Esophagus (tissue), 2 donors: ENCODE measurements at regions not wholly inside any gene's neighbourhood (a gene's known extent, or its start where the extent isn't known, plus 50 kb on each side); places are given as distances from the start of the nearest gene placed in this dataset.

ENCODE experiments used
- H3K27ac ChIP-seq, 2 donors: one replicate each; pipeline ENCODE4 v1.5.1; 2013; ENCODE audit warnings: low read depth in 2 of 2, mild to moderate bottlenecking in 2 of 2, inconsistent platforms in 1 of 2, low read length in 1 of 2, moderate library complexity in 1 of 2
- H3K27me3 ChIP-seq, 2 donors: one replicate each; pipeline ENCODE4 v1.6.1; 2013; ENCODE audit warnings: low read length in 2 of 2, control low read depth in 1 of 2, mild to moderate bottlenecking in 1 of 2; ENCODE audit not compliant: insufficient read depth in 2 of 2, control insufficient read depth in 1 of 2
- H3K36me3 ChIP-seq, 2 donors: one replicate each; pipeline ENCODE4 v1.6.1; 2013; ENCODE audit warnings: low read length in 1 of 2; ENCODE audit not compliant: control insufficient read depth in 2 of 2, insufficient read depth in 2 of 2
- H3K4me1 ChIP-seq, 2 donors: one replicate each; pipeline ENCODE4 v1.6.1; 2013; ENCODE audit warnings: low read length in 1 of 2; ENCODE audit not compliant: control insufficient read depth in 2 of 2, insufficient read depth in 2 of 2
- H3K4me3 ChIP-seq, 2 donors: one replicate each; pipeline ENCODE4 v1.5.1; 2013; ENCODE audit warnings: low read length in 2 of 2, mild to moderate bottlenecking in 2 of 2, low read depth in 1 of 2, moderate library complexity in 1 of 2
- H3K9me3 ChIP-seq, 2 donors: one replicate each; pipeline ENCODE4 v1.6.1; 2013; ENCODE audit warnings: mild to moderate bottlenecking in 2 of 2, low read depth in 1 of 2, low read length in 1 of 2, moderate library complexity in 1 of 2; ENCODE audit not compliant: control insufficient read depth in 2 of 2, insufficient read depth in 1 of 2
- WGBS, 2 donors: extraction: QIAGEN DNeasy Blood & Tissue Kit; methylation state at CpG; one replicate each; pipeline ENCODE4 v1.1.7; 2013; 5-methylcytosine and 5-hydroxymethylcytosine counted together
- donor health status: healthy with polysubstance abuse.
- donor health status: Bipolar disorder and iron deficiency.

DNA sequence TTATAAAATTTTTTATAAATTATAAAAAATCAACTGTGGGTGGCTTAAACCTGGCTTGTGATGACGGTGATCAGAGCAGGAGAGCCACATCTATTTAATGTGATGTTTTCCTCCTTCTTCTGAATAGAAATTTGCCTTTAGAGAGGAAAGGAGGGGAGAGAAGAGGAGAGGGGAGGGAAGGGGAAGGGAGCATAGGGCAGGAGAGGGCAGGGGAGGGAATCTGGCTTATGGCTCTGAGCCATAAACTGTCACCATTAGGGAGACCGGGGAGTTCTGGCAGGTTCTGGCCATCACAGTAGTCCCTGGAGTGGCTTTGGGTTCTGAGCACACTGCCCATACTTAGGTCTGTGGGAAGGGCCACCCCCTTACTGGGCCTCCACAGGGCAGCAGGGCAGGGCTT is 167.8 kb downstream of the ENGASE start:
- Histone ChIP-seq H3K9me3 (peaks cover 0 to 6% of the 10 kb centered on the region in 2 donors), H3K27ac (no peak overlapping the region), H3K4me3 (no peak overlapping the region), H3K27me3 (no peaks in the 10 kb centered on the region), H3K36me3 (no peaks in the 10 kb centered on the region), H3K4me1 (no peaks in the 10 kb centered on the region)
- 63 to 66% methylated on average over 2 of the region's 2 CpGs for WGBS, 2 donors

GRCh38 chr17:79241616-79242015 is 167.0 kb downstream of the ENGASE start:
- Histone ChIP-seq H3K4me3 (no peak overlapping the region), H3K36me3 (no peaks in the 10 kb centered on the region), H3K27ac (no peak overlapping the region), H3K27me3 (no peaks in the 10 kb centered on the region), H3K9me3 (peaks cover 0 to 6% of the 10 kb centered on the region in 2 donors), H3K4me1 (no peaks in the 10 kb centered on the region)
- 82 to 90% methylated on average over 5 of the region's 5 CpGs for WGBS, 2 donors

DNA sequence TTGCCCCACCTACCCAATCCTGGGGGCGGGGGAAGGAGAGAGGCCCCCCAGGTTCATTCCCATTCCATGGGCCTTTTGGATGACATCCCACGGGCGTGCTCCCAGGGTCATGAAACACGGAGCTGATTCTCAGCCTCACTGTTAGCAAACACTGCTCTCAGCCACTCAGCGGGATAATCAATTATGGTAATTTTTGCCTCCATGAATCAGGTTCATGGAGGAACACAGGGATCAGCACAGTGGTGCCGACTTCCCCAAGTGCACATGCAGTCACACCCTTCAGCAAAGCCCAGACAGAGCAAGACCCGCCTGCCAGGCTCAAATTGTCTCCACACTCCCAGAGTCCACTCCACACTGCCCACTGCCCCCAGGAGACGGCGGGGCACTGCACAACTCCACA is 164.6 kb downstream of the ENGASE start:
- Histone ChIP-seq H3K9me3 (peaks cover 0 to 6% of the 10 kb centered on the region in 2 donors), H3K36me3 (no peaks in the 10 kb centered on the region), H3K4me1 (no peaks in the 10 kb centered on the region), H3K4me3 (no peak overlapping the region), H3K27me3 (no peaks in the 10 kb centered on the region), H3K27ac (no peak overlapping the region)
- 65 to 70% methylated on average over 9 of the region's 9 CpGs for WGBS, 2 donors

DNA sequence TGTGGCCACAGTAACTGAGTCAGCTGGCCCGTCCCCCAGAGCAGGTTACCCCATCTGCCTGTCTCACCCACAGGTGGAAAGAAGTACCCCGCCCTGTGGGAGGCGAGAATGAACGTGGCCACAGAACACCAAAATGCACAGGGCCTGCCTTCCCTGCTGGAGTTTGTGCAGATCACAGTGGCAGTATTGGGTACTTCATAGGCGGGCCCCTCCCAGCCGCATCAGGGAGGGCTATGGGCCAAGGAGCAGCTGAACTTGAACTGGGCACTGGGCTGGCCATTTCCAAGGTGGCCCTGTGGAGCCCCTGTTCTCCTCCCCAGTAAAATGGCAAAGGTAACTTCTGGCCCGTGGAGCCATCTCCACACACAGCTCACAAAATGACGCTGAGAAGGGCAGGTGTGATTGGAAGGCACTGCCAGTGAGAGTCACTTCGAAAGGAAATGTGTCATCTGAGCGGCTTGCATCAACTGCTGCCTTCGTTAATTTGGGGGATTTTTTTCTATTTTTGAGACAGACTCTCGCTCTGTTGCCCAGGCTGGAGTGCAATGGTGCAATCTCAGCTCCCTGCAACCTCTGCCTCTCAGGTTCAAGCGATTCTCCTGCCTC is 162.9 kb downstream of the ENGASE start:
- H3K27me3 ChIP-seq = no peaks in the 10 kb centered on the region
- peaks cover 0 to 5% of the 10 kb centered on the region in 2 donors for H3K9me3 ChIP-seq
- H3K4me3 ChIP-seq = no peak overlapping the region
- no peaks in the 10 kb centered on the region for H3K4me1 ChIP-seq
- no peak overlapping the region for H3K27ac ChIP-seq
- WGBS, 2 donors = 79 to 84% methylated on average over 13 of the region's 13 CpGs
- no peaks in the 10 kb centered on the region for H3K36me3 ChIP-seq

DNA sequence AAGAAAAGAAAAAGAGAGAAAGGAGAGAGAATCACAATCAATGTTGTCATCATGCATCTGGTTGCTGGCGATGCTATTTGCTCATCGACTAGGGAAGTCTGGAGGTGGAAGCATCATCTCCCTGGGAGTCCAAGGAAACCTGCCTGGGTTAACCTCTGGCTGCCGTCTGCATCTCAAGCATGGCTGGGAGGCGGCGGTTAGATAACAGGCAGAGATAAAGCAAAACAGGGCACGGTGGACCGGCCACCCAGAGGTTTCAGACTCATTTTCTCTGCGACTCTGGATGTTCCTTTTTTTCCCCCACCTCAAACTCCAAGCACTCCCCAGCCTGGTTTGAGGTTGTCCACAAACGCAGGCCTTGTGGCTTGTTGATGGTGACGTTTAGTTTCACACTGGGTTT is 161.2 kb downstream of the ENGASE start:
- no peaks in the 10 kb centered on the region for H3K9me3 ChIP-seq
- no peak overlapping the region for H3K27ac ChIP-seq
- H3K4me1 ChIP-seq = no peaks in the 10 kb centered on the region
- no peak overlapping the region for H3K4me3 ChIP-seq
- H3K36me3 ChIP-seq = no peaks in the 10 kb centered on the region
- 34 to 42% methylated on average over 10 of the region's 10 CpGs for WGBS, 2 donors
- H3K27me3 ChIP-seq = no peaks in the 10 kb centered on the region

DNA sequence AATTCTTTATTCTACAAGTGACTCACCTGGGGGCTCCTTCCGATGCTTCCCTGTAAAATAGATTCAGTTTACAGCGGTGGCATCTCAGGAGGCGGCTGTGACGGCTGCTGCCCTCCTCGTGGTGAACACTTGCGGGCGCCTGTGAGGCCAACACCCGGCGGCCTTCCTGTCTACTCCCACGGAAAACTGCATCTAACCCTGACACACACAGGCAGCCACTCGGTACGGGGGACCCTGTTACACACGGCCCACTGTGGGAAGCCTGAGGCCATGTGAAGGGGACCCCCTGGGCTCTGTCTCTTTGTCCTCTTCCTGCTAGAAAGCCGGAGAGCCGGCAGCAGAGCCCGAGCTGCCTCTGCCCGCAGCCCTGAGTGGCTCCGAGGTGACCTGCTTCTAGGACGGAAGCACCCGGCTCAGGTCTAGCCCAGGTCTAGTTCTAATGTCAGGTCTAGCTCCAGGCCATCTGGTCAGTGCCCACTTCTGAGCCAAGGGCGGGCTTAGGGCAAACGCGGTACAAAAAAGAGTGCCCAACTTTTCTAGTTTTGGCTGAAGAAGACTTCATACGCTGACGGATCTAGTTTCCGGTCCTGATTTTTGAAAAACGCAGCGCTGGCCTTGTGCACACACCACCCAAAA is 159.4 kb downstream of the ENGASE start:
- no peak overlapping the region for H3K27ac ChIP-seq
- no peak overlapping the region for H3K4me3 ChIP-seq
- no peaks in the 10 kb centered on the region for H3K27me3 ChIP-seq
- no peaks in the 10 kb centered on the region for H3K4me1 ChIP-seq
- 81 to 84% methylated on average over 27 to 28 of the region's 28 CpGs for WGBS, 2 donors
- H3K9me3 ChIP-seq = no peaks in the 10 kb centered on the region
- H3K36me3 ChIP-seq = no peaks in the 10 kb centered on the region

GRCh38 chr17:79232957-79233356 is 158.3 kb downstream of the ENGASE start:
- Histone ChIP-seq H3K4me1 (no peaks in the 10 kb centered on the region), H3K27me3 (no peaks in the 10 kb centered on the region), H3K4me3 (no peak overlapping the region), H3K36me3 (no peaks in the 10 kb centered on the region), H3K9me3 (no peaks in the 10 kb centered on the region), H3K27ac (no peak overlapping the region)
- WGBS, 2 donors = 62 to 69% methylated on average over 5 of the region's 5 CpGs

DNA sequence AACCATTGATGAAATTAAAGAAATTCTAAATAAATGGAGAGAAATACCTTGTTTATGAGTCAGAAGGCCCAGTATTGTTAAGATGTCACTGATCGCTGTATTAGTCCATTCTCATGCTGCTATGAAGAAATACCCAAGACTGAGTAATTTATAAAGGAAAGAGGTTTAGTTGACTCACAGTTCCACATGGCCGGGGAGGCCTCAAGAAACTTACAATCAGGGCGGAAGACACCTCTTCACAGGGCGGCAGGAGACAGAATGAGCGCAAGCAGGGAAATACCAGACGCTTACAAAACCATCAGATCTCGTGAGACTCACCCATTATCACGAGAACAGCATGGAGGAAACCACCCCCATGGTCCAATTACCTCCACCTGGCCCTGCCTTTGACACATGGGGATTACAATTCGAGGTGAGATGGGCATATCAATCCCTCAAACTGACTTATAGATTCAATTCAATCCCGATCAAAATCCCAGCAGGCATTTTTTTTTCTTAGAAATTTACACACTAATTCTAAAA is 157.2 kb downstream of the ENGASE start:
- Histone ChIP-seq H3K27ac (no peak overlapping the region), H3K9me3 (no peaks in the 10 kb centered on the region), H3K4me1 (peaks cover 0 to 2% of the 10 kb centered on the region in 2 donors), H3K36me3 (no peaks in the 10 kb centered on the region), H3K27me3 (no peaks in the 10 kb centered on the region), H3K4me3 (no peak overlapping the region)
- 74 to 79% methylated on average over 10 of the region's 10 CpGs for WGBS, 2 donors

DNA sequence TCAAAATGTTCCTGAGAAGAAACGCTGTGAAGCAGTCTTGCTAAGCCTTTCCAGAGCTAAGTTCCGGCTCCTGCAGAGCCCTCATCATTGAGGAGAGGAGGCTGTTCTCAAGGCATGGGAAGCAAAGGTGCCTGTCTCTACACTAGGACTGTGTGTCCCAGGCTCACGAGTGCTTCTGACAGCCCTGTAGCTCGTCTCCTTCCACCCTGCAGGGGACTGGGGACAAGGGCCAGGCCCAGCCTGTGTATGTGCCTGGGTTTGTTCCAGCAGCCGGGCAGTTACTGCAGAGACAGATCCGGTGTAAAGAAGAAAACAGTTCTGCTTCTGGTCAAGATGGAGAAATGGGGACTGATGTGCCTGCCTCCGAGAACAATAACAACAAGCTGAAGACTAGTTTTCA is 156.0 kb downstream of the ENGASE start:
- H3K4me1 ChIP-seq = peaks cover 0 to 2% of the 10 kb centered on the region in 2 donors
- H3K27ac ChIP-seq = no peak overlapping the region
- H3K9me3 ChIP-seq = no peaks in the 10 kb centered on the region
- H3K36me3 ChIP-seq = no peaks in the 10 kb centered on the region
- no peaks in the 10 kb centered on the region for H3K27me3 ChIP-seq
- 77 to 85% methylated on average over 7 of the region's 7 CpGs for WGBS, 2 donors
- H3K4me3 ChIP-seq = no peak overlapping the region

DNA sequence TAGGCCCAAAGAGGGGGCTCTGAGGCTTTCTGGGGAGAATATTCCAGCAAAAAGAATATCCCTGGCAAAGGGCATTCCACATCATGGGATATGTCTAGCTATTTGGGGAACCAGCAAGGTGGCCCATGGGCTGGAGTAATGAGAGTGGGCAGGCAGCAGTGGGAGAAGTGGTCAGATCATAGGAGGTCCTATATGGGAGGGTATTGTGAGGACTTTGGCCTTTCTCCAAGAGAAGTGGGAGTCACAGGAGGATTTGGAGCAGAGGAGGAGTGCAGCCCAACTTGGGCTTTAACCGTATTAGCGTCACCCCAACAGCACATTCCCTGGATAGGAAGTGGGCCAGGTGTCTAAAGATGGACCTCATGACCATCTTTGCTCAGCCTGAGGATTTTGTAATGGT is 151.4 kb downstream of the ENGASE start:
- H3K9me3 ChIP-seq = no peaks in the 10 kb centered on the region
- peaks cover 0 to 4% of the 10 kb centered on the region in 2 donors for H3K27me3 ChIP-seq
- no peaks in the 10 kb centered on the region for H3K36me3 ChIP-seq
- H3K4me1 ChIP-seq = peaks cover 0 to 2% of the 10 kb centered on the region in 2 donors
- H3K27ac ChIP-seq = no peak overlapping the region
- no peak overlapping the region for H3K4me3 ChIP-seq
- 81 to 98% methylated on average over 2 of the region's 2 CpGs for WGBS, 2 donors
